Epithelial cell of proximal tubule (primary cell): ENCODE measurements at regions not wholly inside any gene's neighbourhood (a gene's known extent, or its start where the extent isn't known, plus 50 kb on each side); places are given as distances from the start of the nearest gene placed in this dataset.

Source experiments
- DNase-seq: peaks from one replicate; pipeline ENCODE4 v3.0.0-alpha.2; 2011; ENCODE audit warnings: low read depth
- H3K4me3 ChIP-seq: 2 replicates; pipeline ENCODE4 v1.5.1; 2011; ENCODE audit warnings: low read depth, mild to moderate bottlenecking, low read length
- TF ChIP-seq, protein P1 (sequence below): conservative IDR thresholded peaks from 2 replicates; pipeline ENCODE4 v1.5.1; 2012; ENCODE audit warnings: low read depth, mild to moderate bottlenecking, low read length

DNA sequence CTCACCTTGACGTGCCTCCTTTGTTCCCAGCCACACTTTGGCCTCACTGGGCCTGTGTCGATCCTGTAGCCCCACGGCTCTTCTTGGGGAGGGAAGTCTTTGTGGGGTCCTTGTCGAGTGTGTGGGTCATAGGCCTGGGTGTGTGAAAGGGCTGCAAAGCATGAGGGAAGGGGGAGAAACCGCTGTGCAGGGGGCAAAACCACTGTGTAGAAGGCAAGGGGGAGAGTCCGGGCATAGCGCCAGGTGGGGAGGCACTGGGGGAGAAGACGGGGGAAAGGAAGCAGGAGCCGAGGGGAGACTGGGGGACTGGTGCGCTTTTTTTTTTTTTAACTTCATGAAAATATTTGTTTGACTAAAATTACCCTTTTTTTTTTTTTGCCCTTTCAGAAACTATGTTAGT is 65.1 kb upstream of the RASD2 start:
- H3K4me3 ChIP-seq, result no peak overlapping the region
- TF ChIP-seq, protein P1, sequence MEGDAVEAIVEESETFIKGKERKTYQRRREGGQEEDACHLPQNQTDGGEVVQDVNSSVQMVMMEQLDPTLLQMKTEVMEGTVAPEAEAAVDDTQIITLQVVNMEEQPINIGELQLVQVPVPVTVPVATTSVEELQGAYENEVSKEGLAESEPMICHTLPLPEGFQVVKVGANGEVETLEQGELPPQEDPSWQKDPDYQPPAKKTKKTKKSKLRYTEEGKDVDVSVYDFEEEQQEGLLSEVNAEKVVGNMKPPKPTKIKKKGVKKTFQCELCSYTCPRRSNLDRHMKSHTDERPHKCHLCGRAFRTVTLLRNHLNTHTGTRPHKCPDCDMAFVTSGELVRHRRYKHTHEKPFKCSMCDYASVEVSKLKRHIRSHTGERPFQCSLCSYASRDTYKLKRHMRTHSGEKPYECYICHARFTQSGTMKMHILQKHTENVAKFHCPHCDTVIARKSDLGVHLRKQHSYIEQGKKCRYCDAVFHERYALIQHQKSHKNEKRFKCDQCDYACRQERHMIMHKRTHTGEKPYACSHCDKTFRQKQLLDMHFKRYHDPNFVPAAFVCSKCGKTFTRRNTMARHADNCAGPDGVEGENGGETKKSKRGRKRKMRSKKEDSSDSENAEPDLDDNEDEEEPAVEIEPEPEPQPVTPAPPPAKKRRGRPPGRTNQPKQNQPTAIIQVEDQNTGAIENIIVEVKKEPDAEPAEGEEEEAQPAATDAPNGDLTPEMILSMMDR, result no peak
- no peak for DNase-seq

- DNase-seq, result peak; percentile 3
- TF ChIP-seq, protein P1, result no peak
- no peak overlapping the region for H3K4me3 ChIP-seq
Measured at GRCh38 chr22:35476341-35476740, 64.3 kb upstream of the RASD2 start.

DNA sequence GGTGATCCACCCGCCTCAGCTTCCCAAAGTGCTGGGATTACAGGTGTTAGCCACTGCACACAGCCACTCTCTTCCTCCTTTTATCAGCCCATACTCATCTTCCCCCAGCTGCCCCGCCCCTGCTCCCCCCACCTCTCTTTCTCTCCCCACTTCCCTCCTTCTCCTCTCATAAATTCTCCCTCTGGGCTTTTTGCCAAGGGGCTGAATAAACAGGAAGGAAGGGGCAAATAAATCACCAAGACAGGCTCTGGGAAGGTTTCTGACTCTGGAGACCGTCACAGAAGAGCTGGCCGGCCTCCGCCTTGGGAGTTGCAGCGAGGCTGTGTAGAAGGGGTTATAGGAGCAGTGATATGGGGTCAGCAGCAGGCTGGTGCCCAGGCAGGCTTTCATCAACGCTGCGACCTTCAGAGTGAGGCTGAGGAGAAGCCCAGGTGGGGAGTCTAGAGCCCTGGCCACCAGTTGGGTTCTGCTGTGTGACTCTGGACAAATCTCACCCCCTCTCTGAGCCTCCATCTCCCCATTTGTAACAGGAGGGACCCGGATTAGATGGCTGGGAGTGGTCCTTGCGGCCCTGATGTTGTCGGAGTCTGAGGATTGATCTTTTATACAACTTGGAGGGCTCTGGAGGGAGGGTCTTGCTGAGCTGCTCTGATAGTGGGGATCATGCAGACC is 62.6 kb upstream of the RASD2 start:
- TF ChIP-seq, protein P1, result no peak
- peak; percentile 62 for DNase-seq
- H3K4me3 ChIP-seq, result no peak overlapping the region

DNA sequence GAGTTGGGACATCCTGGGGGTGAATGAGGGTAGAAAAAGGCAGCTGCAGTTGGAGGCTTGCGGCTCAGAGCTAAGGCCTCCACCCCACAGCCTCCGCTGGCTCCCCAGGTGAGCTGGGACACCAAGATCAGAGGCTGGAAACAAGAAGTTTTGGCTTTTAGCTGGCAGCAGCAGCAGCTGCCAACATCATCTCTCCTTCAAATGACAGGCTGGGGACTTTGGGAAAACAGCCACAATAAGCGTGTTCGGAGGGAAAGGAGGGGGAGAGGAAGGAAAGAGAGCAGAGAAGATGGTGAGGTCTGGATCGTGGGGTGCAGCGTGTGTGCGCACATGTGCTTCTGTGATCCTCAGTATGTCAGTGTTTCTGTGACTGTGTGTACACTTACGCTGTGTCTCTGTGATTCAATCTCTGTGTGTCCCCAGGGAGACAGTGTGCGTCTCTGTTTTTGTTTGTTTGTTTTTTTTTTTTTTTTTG is 62.0 kb upstream of the RASD2 start:
- TF ChIP-seq, protein P1, result no peak
- DNase-seq, result no peak
- no peak overlapping the region for H3K4me3 ChIP-seq

GRCh38 chr22:35479359-35479758 is 61.3 kb upstream of the RASD2 start:
- TF ChIP-seq, protein P1, result no peak
- no peak for DNase-seq
- no peak overlapping the region for H3K4me3 ChIP-seq

- peak; percentile 7 for DNase-seq
- TF ChIP-seq, protein P1, result no peak
- no peak overlapping the region for H3K4me3 ChIP-seq
Measured at GRCh38 chr22:35479985-35480550, 60.6 kb upstream of the RASD2 start.
